ENCODE measurements at regions not wholly inside any gene's neighbourhood (a gene's known extent, or its start where the extent isn't known, plus 50 kb on each side); places are given as distances from the start of the nearest gene placed in this dataset.

DNA sequence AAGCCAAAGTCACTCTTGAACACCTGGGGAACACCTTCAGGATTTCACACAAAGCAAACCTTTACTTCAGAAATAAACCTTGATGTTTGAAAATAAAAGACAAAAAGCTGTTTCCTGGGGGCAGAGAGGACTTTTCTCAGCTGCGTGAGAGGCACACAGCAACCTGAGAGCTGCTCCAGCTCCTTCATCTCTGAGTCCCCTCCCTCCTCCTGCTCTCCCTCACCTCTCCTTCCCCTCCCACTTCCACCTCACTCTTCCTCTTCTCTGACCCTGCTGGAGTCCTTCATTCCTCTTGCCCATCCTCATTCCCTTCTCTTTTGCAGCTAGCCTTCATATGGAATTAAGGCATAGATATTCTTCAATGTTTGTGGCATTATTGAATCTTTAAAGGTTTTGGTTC lies 208.4 kb downstream of the OMA1 start:
- peaks cover 10% of the 10 kb centered on the region for H3F3A ChIP-seq (ENCODE audit: low read depth)
- H3K27ac ChIP-seq: no peak overlapping the region

DNA sequence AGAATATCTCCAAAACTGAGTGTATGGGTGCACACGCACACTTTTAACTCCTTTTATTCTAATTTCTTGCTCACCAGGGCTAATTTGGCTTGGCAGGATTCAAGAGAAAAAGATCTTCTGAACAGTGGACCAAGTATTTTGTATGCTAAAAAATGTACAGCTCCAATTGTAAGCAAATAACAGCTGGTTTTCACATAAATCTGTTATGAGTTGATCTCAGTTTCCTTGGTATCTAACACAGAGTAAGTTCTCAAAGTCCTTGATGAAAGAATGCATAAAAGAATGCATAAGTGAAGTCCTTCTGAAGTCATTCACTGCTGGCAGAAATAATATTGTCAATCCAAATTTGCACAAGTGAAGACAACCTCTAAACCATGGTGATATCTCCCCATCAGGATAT lies 213.0 kb downstream of the OMA1 start:
- Histone ChIP-seq H3K27me3 (no peaks in the 10 kb centered on the region), H3K27ac (no peak overlapping the region), H3K9me3 (ENCODE audit: low read depth) (no peaks in the 10 kb centered on the region), H3F3A (ENCODE audit: low read depth) (no peaks in the 10 kb centered on the region), H3K4me1 (peaks cover 16% of the 10 kb centered on the region), H2AFZ (replicated peaks) (no peak overlapping the region), H3K9ac (no peak overlapping the region), H3K4me2 (no peak overlapping the region), H3K79me2 (ENCODE audit: low read depth) (no peaks in the 10 kb centered on the region), H3K36me3 (no peaks in the 10 kb centered on the region), H4K20me1 (ENCODE audit: low read depth) (no peaks in the 10 kb centered on the region), H3K4me3 (no peak overlapping the region)
- no peak for DNase-seq (ENCODE audit: low spot score)
- no peak overlapping the region for H3K27ac Mint-ChIP-seq
- peaks cover 2% of the 10 kb centered on the region for H3K27me3 Mint-ChIP-seq (ENCODE audit: insufficient read depth, low read depth)
- peaks cover 10% of the 10 kb centered on the region for H3K4me1 Mint-ChIP-seq
- H3K36me3 Mint-ChIP-seq: no peaks in the 10 kb centered on the region
- TF ChIP-seq, protein P1, sequence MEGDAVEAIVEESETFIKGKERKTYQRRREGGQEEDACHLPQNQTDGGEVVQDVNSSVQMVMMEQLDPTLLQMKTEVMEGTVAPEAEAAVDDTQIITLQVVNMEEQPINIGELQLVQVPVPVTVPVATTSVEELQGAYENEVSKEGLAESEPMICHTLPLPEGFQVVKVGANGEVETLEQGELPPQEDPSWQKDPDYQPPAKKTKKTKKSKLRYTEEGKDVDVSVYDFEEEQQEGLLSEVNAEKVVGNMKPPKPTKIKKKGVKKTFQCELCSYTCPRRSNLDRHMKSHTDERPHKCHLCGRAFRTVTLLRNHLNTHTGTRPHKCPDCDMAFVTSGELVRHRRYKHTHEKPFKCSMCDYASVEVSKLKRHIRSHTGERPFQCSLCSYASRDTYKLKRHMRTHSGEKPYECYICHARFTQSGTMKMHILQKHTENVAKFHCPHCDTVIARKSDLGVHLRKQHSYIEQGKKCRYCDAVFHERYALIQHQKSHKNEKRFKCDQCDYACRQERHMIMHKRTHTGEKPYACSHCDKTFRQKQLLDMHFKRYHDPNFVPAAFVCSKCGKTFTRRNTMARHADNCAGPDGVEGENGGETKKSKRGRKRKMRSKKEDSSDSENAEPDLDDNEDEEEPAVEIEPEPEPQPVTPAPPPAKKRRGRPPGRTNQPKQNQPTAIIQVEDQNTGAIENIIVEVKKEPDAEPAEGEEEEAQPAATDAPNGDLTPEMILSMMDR (IDR thresholded peaks at IDR 0.05): no peak
- TF ChIP-seq EZH2phosphoT487 (IDR thresholded peaks at IDR 0.05) (no peak), EZH2 (IDR thresholded peaks at IDR 0.05) (no peak)
- H3K4me3 Mint-ChIP-seq: no peak overlapping the region
- no peaks in the 10 kb centered on the region for H3K9me3 Mint-ChIP-seq

More for the DNA sequence above, 208.4 kb downstream of the OMA1 start:
- Histone ChIP-seq H4K20me1 (ENCODE audit: low read depth) (no peaks in the 10 kb centered on the region), H3K27me3 (no peaks in the 10 kb centered on the region), H3K36me3 (no peaks in the 10 kb centered on the region), H3K4me3 (no peak overlapping the region), H3K4me1 (peaks cover 33% of the 10 kb centered on the region), H3K9me3 (ENCODE audit: low read depth) (peaks cover 3% of the 10 kb centered on the region), H3K79me2 (ENCODE audit: low read depth) (no peaks in the 10 kb centered on the region), H3K4me2 (no peak overlapping the region), H3K9ac (no peak overlapping the region), H2AFZ (replicated peaks) (peak overlapping the region; percentile 22)
- no peak overlapping the region for H3K4me3 Mint-ChIP-seq
- no peak for DNase-seq (ENCODE audit: low spot score)
- peaks cover 2% of the 10 kb centered on the region for H3K27me3 Mint-ChIP-seq (ENCODE audit: insufficient read depth, low read depth)
- no peaks in the 10 kb centered on the region for H3K36me3 Mint-ChIP-seq
- H3K27ac Mint-ChIP-seq: peak overlapping the region; percentile 3
- H3K4me1 Mint-ChIP-seq: peaks cover 30% of the 10 kb centered on the region
- TF ChIP-seq EZH2phosphoT487 (IDR thresholded peaks at IDR 0.05): no peak
- TF ChIP-seq, protein P1 (IDR thresholded peaks at IDR 0.05): no peak
- TF ChIP-seq EZH2 (IDR thresholded peaks at IDR 0.05): no peak
- peaks cover 5% of the 10 kb centered on the region for H3K9me3 Mint-ChIP-seq

DNA sequence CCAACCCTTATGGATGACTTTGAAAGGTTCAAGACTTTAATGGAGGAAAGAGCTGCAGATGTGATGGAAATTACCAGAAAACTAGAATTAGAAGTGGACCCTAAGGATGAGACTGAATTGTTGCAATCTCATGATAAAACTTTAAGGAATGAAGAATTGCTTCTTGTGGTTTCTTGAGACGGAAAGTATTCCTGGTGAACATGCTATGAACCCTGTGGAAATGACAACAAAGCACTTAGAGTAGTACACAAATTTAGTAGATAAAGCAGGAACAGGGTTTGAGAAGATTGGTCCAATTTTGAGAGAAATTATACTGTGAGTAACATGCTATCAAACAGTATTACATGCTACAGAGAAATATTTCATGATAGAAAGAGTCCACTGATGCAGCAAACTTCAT lies 215.4 kb downstream of the OMA1 start:
- no peak overlapping the region for H3K9ac ChIP-seq
- no peaks in the 10 kb centered on the region for H3K36me3 ChIP-seq
- peaks cover 21% of the 10 kb centered on the region for H3K4me1 Mint-ChIP-seq
- no peaks in the 10 kb centered on the region for H4K20me1 ChIP-seq (ENCODE audit: low read depth)
- H3K4me1 ChIP-seq: peaks cover 24% of the 10 kb centered on the region
- TF ChIP-seq EZH2 (IDR thresholded peaks at IDR 0.05): no peak
- TF ChIP-seq, protein P1 (IDR thresholded peaks at IDR 0.05): no peak
- no peak for TF ChIP-seq EZH2phosphoT487 (IDR thresholded peaks at IDR 0.05)
- H3K27ac ChIP-seq: no peak overlapping the region
- H3F3A ChIP-seq (ENCODE audit: low read depth): no peaks in the 10 kb centered on the region
- no peak overlapping the region for H2AFZ ChIP-seq (replicated peaks)
- no peak overlapping the region for H3K4me2 ChIP-seq
- H3K27me3 Mint-ChIP-seq (ENCODE audit: insufficient read depth, low read depth): peaks cover 2% of the 10 kb centered on the region
- no peaks in the 10 kb centered on the region for H3K9me3 ChIP-seq (ENCODE audit: low read depth)
- no peaks in the 10 kb centered on the region for H3K9me3 Mint-ChIP-seq
- no peaks in the 10 kb centered on the region for H3K36me3 Mint-ChIP-seq
- H3K4me3 ChIP-seq: no peak overlapping the region
- no peaks in the 10 kb centered on the region for H3K27me3 ChIP-seq
- DNase-seq (ENCODE audit: low spot score): no peak
- no peak overlapping the region for H3K27ac Mint-ChIP-seq
- no peak overlapping the region for H3K4me3 Mint-ChIP-seq
- no peaks in the 10 kb centered on the region for H3K79me2 ChIP-seq (ENCODE audit: low read depth)

All from neural progenitor cell (in vitro differentiated cells).